IgD-negative memory B cell (primary cell): ENCODE measurements at regions not wholly inside any gene's neighbourhood (a gene's known extent, or its start where the extent isn't known, plus 50 kb on each side); places are given as distances from the start of the nearest gene placed in this dataset.
"Not testable (repeated sequence)": the region's sequence is repeated elsewhere in the genome, so short reads cannot be mapped to it uniquely, and the experiment has no call there.

Experiments used
- H3K27ac Mint-ChIP-seq, 3 donors: one replicate each; pipeline ENCODE4 v1.8.0; 2020 to 2022; ENCODE audit warnings: mild to moderate bottlenecking in 3 of 3, mixed read lengths in 3 of 3, moderate library complexity in 1 of 3
- H3K27me3 Mint-ChIP-seq: one replicate; pipeline ENCODE4 v1.8.0; 2021; ENCODE audit warnings: mixed read lengths
- H3K36me3 Mint-ChIP-seq: one replicate; pipeline ENCODE4 v1.8.0; 2020; ENCODE audit warnings: mild to moderate bottlenecking, mixed read lengths
- H3K4me1 Mint-ChIP-seq, 3 donors: one replicate each; pipeline ENCODE4 v1.8.0; 2020 to 2022; ENCODE audit warnings: mixed read lengths in 3 of 3, mild to moderate bottlenecking in 1 of 3
- H3K4me3 Mint-ChIP-seq, 4 donors: one replicate each; pipeline ENCODE4 v1.8.0; 2020 to 2022; ENCODE audit warnings: mild to moderate bottlenecking in 4 of 4, mixed read lengths in 4 of 4, moderate library complexity in 3 of 4
- H3K9me3 Mint-ChIP-seq, 3 donors: one replicate each; pipeline ENCODE4 v1.8.0; 2020 to 2021; ENCODE audit warnings: mixed read lengths in 3 of 3, mild to moderate bottlenecking in 1 of 3

- Mint-ChIP-seq H3K27ac (no peak overlapping the region), H3K27me3 (no peaks in the 10 kb centered on the region), H3K9me3 (no peaks in the 10 kb centered on the region), H3K4me3 (no peak overlapping the region), H3K4me1 (no peaks in the 10 kb centered on the region), H3K36me3 (no peaks in the 10 kb centered on the region)
Measured at GRCh38 chr3:115204475-115204874, 57.4 kb upstream of the ZBTB20 start.

- Mint-ChIP-seq H3K36me3 (no peaks in the 10 kb centered on the region), H3K9me3 (no peaks in the 10 kb centered on the region), H3K4me1 (peaks cover 10 to 11% (median 11%) of the 10 kb centered on the region in 3 donors), H3K4me3 (no peak overlapping the region), H3K27ac (no peak overlapping the region), H3K27me3 (no peaks in the 10 kb centered on the region)
Measured at GRCh38 chr3:115208066-115208750, 61.1 kb upstream of the ZBTB20 start.

- Mint-ChIP-seq H3K4me1 (peaks cover 12 to 13% (median 12%) of the 10 kb centered on the region in 3 donors), H3K9me3 (no peaks in the 10 kb centered on the region), H3K36me3 (no peaks in the 10 kb centered on the region), H3K4me3 (no peak overlapping the region), H3K27ac (peak overlapping the region in 1 of 3 donors; percentile 7), H3K27me3 (no peaks in the 10 kb centered on the region)
Measured at GRCh38 chr3:115211810-115212492, 64.9 kb upstream of the ZBTB20 start.

- peaks cover 12 to 13% (median 12%) of the 10 kb centered on the region in 3 donors for H3K4me1 Mint-ChIP-seq
- H3K9me3 Mint-ChIP-seq, result no peaks in the 10 kb centered on the region
- H3K4me3 Mint-ChIP-seq, result no peak overlapping the region
- no peaks in the 10 kb centered on the region for H3K27me3 Mint-ChIP-seq
- H3K27ac Mint-ChIP-seq, result peak overlapping the region in 1 of 3 donors; percentile 18
- no peaks in the 10 kb centered on the region for H3K36me3 Mint-ChIP-seq
Measured at GRCh38 chr3:115212615-115213014, 65.5 kb upstream of the ZBTB20 start.

GRCh38 chr3:115213052-115213451, 66.0 kb upstream of the ZBTB20 start:
- H3K4me1 Mint-ChIP-seq, result peaks cover 12 to 13% (median 12%) of the 10 kb centered on the region in 3 donors
- H3K27me3 Mint-ChIP-seq, H3K4me3 Mint-ChIP-seq, H3K27ac Mint-ChIP-seq, H3K9me3 Mint-ChIP-seq, H3K36me3 Mint-ChIP-seq: not testable (repeated sequence)

GRCh38 chr3:115217292-115217677, 70.2 kb upstream of the ZBTB20 start:
- Mint-ChIP-seq H3K36me3 (no peaks in the 10 kb centered on the region), H3K9me3 (no peaks in the 10 kb centered on the region), H3K4me3 (no peak overlapping the region), H3K27me3 (no peaks in the 10 kb centered on the region), H3K4me1 (peaks cover 8 to 10% (median 9%) of the 10 kb centered on the region in 3 donors), H3K27ac (no peak overlapping the region)

- H3K4me1 Mint-ChIP-seq, result peaks cover 3 to 5% (median 3%) of the 10 kb centered on the region in 3 donors
- H3K9me3 Mint-ChIP-seq, result no peaks in the 10 kb centered on the region
- no peaks in the 10 kb centered on the region for H3K27me3 Mint-ChIP-seq
- H3K4me3 Mint-ChIP-seq, result no peak overlapping the region
- no peaks in the 10 kb centered on the region for H3K36me3 Mint-ChIP-seq
- no peak overlapping the region for H3K27ac Mint-ChIP-seq
Measured at GRCh38 chr3:115217678-115218451, 70.8 kb upstream of the ZBTB20 start.

- Mint-ChIP-seq H3K36me3 (no peaks in the 10 kb centered on the region), H3K27ac (no peak overlapping the region), H3K4me3 (no peak overlapping the region), H3K27me3 (no peaks in the 10 kb centered on the region), H3K4me1 (no peaks in the 10 kb centered on the region), H3K9me3 (no peaks in the 10 kb centered on the region)
Measured at GRCh38 chr3:115218859-115219258, 71.8 kb upstream of the ZBTB20 start.

- Mint-ChIP-seq H3K9me3 (peaks cover 0 to 4% (median 3%) of the 10 kb centered on the region in 3 donors), H3K27ac (no peak overlapping the region), H3K36me3 (peaks cover 6% of the 10 kb centered on the region), H3K4me1 (no peaks in the 10 kb centered on the region), H3K27me3 (peaks cover 3% of the 10 kb centered on the region), H3K4me3 (no peak overlapping the region)
Measured at GRCh38 chr3:115224687-115225086, 77.6 kb upstream of the ZBTB20 start.

- Mint-ChIP-seq H3K4me3 (no peak overlapping the region), H3K27ac (no peak overlapping the region), H3K9me3 (peaks cover 0 to 4% (median 3%) of the 10 kb centered on the region in 3 donors), H3K4me1 (no peaks in the 10 kb centered on the region), H3K36me3 (peaks cover 6% of the 10 kb centered on the region), H3K27me3 (peaks cover 3% of the 10 kb centered on the region)
Measured at GRCh38 chr3:115226844-115227445, 79.9 kb upstream of the ZBTB20 start.

- Mint-ChIP-seq H3K4me1 (no peaks in the 10 kb centered on the region), H3K4me3 (no peak overlapping the region), H3K9me3 (peaks cover 0 to 4% (median 3%) of the 10 kb centered on the region in 3 donors), H3K27me3 (peaks cover 3% of the 10 kb centered on the region), H3K27ac (no peak overlapping the region), H3K36me3 (peaks cover 6% of the 10 kb centered on the region)
Measured at GRCh38 chr3:115227461-115227860, 80.4 kb upstream of the ZBTB20 start.

GRCh38 chr3:115228266-115228665, 81.2 kb upstream of the ZBTB20 start:
- H3K4me1 Mint-ChIP-seq, result no peaks in the 10 kb centered on the region
- H3K4me3 Mint-ChIP-seq, result no peak overlapping the region
- H3K9me3 Mint-ChIP-seq, result peaks cover 0 to 4% (median 3%) of the 10 kb centered on the region in 3 donors
- H3K27ac Mint-ChIP-seq, result no peak overlapping the region
- H3K27me3 Mint-ChIP-seq, result peaks cover 3% of the 10 kb centered on the region
- H3K36me3 Mint-ChIP-seq, result peaks cover 6% of the 10 kb centered on the region

GRCh38 chr3:115232167-115232566, 85.1 kb upstream of the ZBTB20 start:
- H3K4me3 Mint-ChIP-seq, result no peak overlapping the region
- H3K36me3 Mint-ChIP-seq, result peaks cover 6% of the 10 kb centered on the region
- H3K9me3 Mint-ChIP-seq, result peaks cover 0 to 4% (median 3%) of the 10 kb centered on the region in 3 donors
- H3K27me3 Mint-ChIP-seq, result peaks cover 3% of the 10 kb centered on the region
- H3K27ac Mint-ChIP-seq, result no peak overlapping the region
- no peaks in the 10 kb centered on the region for H3K4me1 Mint-ChIP-seq

GRCh38 chr3:115233021-115233420, 85.9 kb upstream of the ZBTB20 start:
- Mint-ChIP-seq H3K4me1 (no peaks in the 10 kb centered on the region), H3K4me3 (no peak overlapping the region), H3K9me3 (peaks cover 0 to 4% (median 3%) of the 10 kb centered on the region in 3 donors)

GRCh38 chr3:115236496-115236895, 89.4 kb upstream of the ZBTB20 start:
- no peaks in the 10 kb centered on the region for H3K9me3 Mint-ChIP-seq
- H3K36me3 Mint-ChIP-seq, result no peaks in the 10 kb centered on the region
- H3K27me3 Mint-ChIP-seq, result peaks cover 2% of the 10 kb centered on the region
- H3K4me1 Mint-ChIP-seq, result no peaks in the 10 kb centered on the region
- H3K27ac Mint-ChIP-seq, result no peak overlapping the region
- no peak overlapping the region for H3K4me3 Mint-ChIP-seq

More at GRCh38 chr3:115233021-115233420, 85.9 kb upstream of the ZBTB20 start:
- Mint-ChIP-seq H3K27me3 (peaks cover 3% of the 10 kb centered on the region), H3K27ac (no peak overlapping the region), H3K36me3 (peaks cover 6% of the 10 kb centered on the region)
